ENCODE measurements at regions not wholly inside any gene's neighbourhood (a gene's known extent, or its start where the extent isn't known, plus 50 kb on each side); places are given as distances from the start of the nearest gene placed in this dataset.

- Histone ChIP-seq H3K9ac (ENCODE audit: insufficient read depth in 1 of 2, low read length in 2 of 2) (no peak overlapping the region), H3K36me3 (ENCODE audit: control insufficient read depth in 4 of 4, insufficient read depth in 4 of 4, low read length in 4 of 4) (no peaks in the 10 kb centered on the region), H3K27me3 (ENCODE audit: control insufficient read depth in 3 of 3, insufficient read depth in 3 of 3, low read length in 2 of 3) (peaks cover 0 to 2% (median 0%) of the 10 kb centered on the region in 3 donors), H3K27ac (ENCODE audit: low read depth in 1 of 2, low read length in 1 of 2) (no peak overlapping the region), H3K4me1 (ENCODE audit: control insufficient read depth in 5 of 5, insufficient read depth in 5 of 5, low read length in 5 of 5) (peaks cover 0 to 6% (median 0%) of the 10 kb centered on the region in 5 donors), H3K9me3 (ENCODE audit: control insufficient read depth in 4 of 4, insufficient read depth in 3 of 4, low read length in 3 of 4) (peaks cover 0 to 2% (median 0%) of the 10 kb centered on the region in 4 donors), H3K4me3 (no peak overlapping the region)
- 94 to 96% methylated on average over 8 of the region's 8 CpGs for WGBS, 2 donors
- no peak for DNase-seq
- ATAC-seq (ENCODE audit: insufficient read depth, low FRiP score): no peak
- TF ChIP-seq CTCF (IDR thresholded peaks at IDR 0.05; ENCODE audit: control extremely low read depth, extremely low read depth): no peak
These were observed 340.8 kb downstream of the CTTN start for GRCh38 chr11:70739091-70739490.

DNA sequence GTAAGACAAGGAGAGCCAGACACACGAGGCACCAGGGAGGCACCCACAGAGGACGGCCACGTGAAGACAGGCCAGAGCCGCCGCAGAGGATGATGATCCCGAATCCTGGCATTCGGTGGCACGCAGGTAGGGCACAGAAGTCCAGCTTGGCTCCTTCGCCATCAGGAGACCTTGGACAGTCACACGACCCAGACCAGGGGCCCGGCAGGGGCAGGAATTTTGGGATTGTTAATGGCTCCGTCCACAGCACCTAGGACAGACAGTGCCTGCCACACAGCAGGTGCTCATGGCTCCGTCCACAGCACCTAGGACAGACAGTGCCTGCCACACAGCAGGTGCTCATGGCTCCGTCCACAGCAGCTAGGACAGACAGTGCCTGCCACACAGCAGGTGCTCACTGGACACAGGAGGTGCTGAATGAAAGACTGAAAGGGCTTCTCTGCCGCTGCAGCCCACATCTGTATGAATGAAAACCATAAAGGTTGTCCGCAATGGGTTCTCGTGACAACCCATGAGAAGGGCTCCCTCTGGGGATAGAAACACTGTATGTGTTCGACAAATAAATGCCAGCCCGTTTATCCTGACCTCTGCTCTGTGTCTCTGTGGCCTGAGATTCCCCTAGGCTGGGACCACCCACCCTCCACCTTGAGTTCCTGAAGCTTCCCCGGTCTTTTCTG lies 341.6 kb downstream of the CTTN start:
- Histone ChIP-seq H3K4me1 (ENCODE audit: control insufficient read depth in 5 of 5, insufficient read depth in 5 of 5, low read length in 5 of 5) (peaks cover 0 to 6% (median 0%) of the 10 kb centered on the region in 5 donors), H3K27ac (ENCODE audit: low read depth in 1 of 2, low read length in 1 of 2) (no peak overlapping the region), H3K27me3 (ENCODE audit: control insufficient read depth in 3 of 3, insufficient read depth in 3 of 3, low read length in 2 of 3) (peaks cover 0 to 2% (median 0%) of the 10 kb centered on the region in 3 donors), H3K36me3 (ENCODE audit: control insufficient read depth in 4 of 4, insufficient read depth in 4 of 4, low read length in 4 of 4) (no peaks in the 10 kb centered on the region), H3K9me3 (ENCODE audit: control insufficient read depth in 4 of 4, insufficient read depth in 3 of 4, low read length in 3 of 4) (peaks cover 0 to 2% (median 0%) of the 10 kb centered on the region in 4 donors), H3K9ac (ENCODE audit: insufficient read depth in 1 of 2, low read length in 2 of 2) (no peak overlapping the region), H3K4me3 (no peak overlapping the region)
- WGBS, 2 donors: 77 to 82% methylated on average over 20 of the region's 20 CpGs
- no peak for TF ChIP-seq CTCF (IDR thresholded peaks at IDR 0.05; ENCODE audit: control extremely low read depth, extremely low read depth)
- ATAC-seq (ENCODE audit: insufficient read depth, low FRiP score) (no peak), DNase-seq (peak in 1 of 3 donors; percentile 3)

DNA sequence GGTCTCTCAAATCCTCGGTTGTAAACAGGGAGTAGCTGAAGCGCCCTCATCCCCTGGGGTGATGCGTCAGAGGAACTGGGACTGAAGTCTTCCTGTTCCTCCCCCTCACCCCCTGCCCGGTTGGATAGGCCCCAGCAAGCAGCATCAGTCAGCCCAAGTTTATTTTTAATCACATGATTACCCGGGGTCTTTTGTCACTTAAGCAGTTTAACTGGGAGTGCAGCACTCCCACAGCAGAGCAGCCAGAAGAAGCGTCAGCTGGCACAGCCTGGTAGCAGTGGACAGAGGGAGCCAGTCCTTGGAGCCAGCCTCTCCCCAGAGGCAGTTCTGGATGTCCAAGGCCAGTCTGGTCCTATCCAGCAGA lies 342.1 kb downstream of the CTTN start:
- TF ChIP-seq CTCF (IDR thresholded peaks at IDR 0.05; ENCODE audit: control extremely low read depth, extremely low read depth): no peak
- WGBS, 2 donors: 70% methylated on average over 6 of the region's 6 CpGs
- DNase-seq: no peak

More for the DNA sequence above, 342.1 kb downstream of the CTTN start:
- H3K36me3 ChIP-seq (ENCODE audit: control insufficient read depth in 4 of 4, insufficient read depth in 4 of 4, low read length in 4 of 4): no peaks in the 10 kb centered on the region
- H3K4me1 ChIP-seq (ENCODE audit: control insufficient read depth in 5 of 5, insufficient read depth in 5 of 5, low read length in 5 of 5): peaks cover 0 to 6% (median 0%) of the 10 kb centered on the region in 5 donors
- H3K9ac ChIP-seq (ENCODE audit: insufficient read depth in 1 of 2, low read length in 2 of 2): no peak overlapping the region
- peaks cover 0 to 2% (median 0%) of the 10 kb centered on the region in 3 donors for H3K27me3 ChIP-seq (ENCODE audit: control insufficient read depth in 3 of 3, insufficient read depth in 3 of 3, low read length in 2 of 3)
- no peak for ATAC-seq (ENCODE audit: insufficient read depth, low FRiP score)
- H3K9me3 ChIP-seq (ENCODE audit: control insufficient read depth in 4 of 4, insufficient read depth in 3 of 4, low read length in 3 of 4): peaks cover 0 to 2% (median 0%) of the 10 kb centered on the region in 4 donors
- H3K27ac ChIP-seq (ENCODE audit: low read depth in 1 of 2, low read length in 1 of 2): no peak overlapping the region
- no peak overlapping the region for H3K4me3 ChIP-seq

All from lung (tissue), 11 donors.